GM21381 (cell line): ENCODE measurements at regions not wholly inside any gene's neighbourhood (a gene's known extent, or its start where the extent isn't known, plus 50 kb on each side); places are given as distances from the start of the nearest gene placed in this dataset.
A peak's percentile ranks its signal among the peaks of the same experiment; 100 is the strongest.
"Not testable (repeated sequence)": the region's sequence is repeated elsewhere in the genome, so short reads cannot be mapped to it uniquely, and the experiment has no call there.

Experiments
- ATAC-seq: cut with Tn5 transposase; IDR thresholded peaks from one replicate; pipeline ENCODE4 v1.9.1; 2021; ENCODE audit warnings: mild to moderate bottlenecking, moderate library complexity; ENCODE audit not compliant: unreplicated experiment

DNA sequence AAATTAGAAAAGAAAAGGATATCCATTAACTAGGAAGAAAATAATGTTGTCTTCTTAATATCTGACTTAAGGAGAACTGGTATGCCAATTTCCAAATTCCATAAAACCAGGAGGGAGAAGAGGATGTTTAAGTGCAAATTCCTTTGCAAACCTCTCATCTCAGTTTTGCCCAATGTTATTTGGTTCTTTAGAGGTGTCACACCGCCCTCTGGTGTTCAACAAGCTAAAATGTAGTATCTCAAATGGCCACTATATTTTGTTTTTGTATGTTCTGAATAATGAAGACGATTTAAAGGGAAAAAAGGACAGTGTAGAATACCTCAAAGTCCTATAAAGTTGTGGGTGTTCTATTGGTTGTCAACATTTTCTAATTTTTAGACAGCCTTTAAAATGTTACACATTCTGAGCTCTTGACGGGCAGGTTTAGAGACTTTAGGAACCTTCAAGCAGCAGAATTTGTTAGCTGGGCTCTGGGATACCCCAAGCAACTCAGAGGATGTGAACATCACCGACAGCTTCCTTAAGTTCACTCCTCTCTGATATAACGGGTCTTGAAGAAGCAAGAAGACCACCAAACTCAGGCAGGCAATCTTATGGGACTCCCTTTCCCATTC lies 458.3 kb downstream of the MFSD1 start:
- ATAC-seq, result peak; percentile 58

DNA sequence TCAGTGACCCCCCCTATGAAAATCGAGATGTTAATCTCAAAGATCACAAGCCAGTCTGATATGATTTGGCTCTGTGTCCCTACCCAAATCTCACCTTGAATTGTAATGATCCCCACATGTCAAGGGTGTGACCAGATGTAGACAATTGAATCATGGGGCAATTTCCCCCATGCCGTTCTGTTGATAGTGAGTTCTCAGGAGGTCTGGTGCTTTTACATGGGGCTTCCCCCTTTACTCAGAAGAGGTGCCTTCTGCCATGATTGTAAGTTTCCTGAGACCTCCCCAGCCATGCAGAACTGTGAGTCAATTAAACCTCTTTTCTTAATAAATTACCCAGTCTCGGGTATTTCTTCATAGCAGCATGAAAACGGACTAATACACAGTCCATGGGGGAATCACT lies 459.5 kb downstream of the MFSD1 start:
- not testable (repeated sequence) for ATAC-seq

DNA sequence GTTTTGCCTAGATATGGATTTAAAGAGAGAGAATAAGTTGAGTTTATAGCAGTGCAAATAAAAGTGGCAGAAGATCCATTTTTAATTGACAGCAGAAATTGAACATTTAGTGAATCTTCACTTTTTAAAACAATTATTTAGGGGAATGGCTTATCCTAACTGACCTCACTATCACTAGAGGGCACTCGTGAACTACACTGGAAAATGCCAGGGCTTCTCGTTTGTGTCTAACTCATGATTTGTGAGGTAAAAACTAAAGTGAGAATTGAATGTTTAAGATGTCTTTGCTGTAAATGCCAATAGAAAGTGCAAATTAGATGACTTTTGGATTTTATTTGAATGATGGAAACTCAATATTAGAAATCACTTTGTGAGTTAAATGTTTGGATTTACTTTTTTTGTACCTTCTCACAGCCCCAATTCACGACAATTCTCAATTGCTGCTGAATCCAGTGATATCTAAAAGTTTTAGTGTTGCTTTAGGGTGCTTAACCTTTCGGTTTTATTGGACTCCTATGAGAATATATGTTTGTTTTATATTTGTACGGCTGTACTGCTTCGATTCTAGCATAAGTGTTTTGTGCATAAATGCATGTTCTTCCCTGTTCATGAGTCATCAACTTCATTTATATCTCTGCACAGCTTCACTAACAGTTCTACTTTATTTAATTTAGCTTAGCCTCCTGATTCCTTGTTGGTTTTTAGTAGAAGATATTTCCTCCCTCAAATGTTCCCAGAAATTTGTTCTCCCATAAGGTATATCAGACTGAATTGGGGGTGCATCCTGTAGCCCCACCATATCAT lies 462.1 kb downstream of the MFSD1 start:
- no peak for ATAC-seq

DNA sequence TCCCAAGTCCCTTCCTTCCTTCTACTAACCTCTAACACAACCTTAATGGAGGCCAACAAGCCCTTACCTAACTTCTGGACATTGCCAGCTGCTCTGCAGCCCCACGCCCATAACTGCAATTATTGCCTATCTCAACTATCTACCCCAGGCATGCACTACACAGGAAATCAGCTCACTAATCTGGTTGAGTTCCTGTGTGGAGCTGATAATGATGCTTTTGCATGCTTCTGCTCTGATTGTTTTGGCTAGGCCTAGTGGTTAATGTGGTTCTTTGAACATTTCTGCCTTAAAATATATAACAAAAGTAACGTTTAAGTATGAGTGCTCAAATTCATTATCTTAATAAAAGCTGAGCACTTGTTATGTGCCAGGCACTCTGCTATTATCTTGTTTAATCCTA lies 463.9 kb downstream of the MFSD1 start:
- no peak for ATAC-seq

DNA sequence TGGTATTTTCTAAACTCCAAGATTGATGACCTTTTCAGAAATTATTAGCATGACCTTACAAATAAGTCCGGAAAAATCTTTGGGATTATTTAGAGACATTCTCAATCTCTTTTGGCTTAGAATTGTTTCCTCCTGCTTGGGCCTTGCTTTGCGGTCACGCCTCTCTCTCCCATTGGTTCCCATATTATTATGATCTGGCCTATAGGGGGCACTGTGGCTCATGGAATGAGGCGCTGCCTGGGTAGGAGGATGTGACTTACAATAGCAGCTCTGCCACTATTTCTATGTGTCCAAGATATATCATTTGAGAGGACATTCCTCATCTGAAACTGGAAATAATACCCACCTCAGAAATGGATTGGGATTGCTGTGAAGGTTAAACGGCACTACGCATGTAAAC lies 464.9 kb downstream of the MFSD1 start:
- no peak for ATAC-seq

DNA sequence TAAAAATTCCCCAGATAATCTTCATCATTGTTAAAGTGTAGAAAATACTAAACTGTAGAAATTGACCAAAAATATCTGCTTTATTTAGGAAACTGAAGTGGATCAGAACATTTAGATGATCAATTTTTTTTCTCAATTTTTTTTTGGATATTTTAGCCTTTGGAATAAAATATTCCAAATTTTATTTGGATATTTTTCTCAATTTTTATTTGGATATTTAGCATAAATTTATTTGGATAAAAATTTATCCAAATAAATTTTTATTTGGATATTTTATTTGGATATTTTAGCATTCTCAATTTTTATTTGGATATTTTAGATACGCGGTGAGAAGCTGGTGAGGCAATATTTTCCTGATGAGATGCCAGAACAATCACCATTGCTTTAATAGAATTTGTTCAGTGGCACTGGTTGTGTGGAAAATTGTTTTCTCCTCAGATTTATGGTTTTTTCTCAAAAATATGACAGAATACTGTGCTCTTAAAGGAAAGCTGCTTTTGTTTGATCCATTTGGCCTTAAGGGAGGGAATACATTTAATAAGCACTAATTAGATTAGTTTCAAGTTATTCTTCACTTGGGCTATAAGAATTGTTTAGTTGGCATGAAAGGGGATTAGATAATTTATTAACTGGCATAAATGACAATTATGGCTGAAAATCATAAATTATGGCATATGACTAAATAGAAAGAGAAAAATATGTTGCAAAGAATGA lies 470.1 kb downstream of the MFSD1 start:
- no peak for ATAC-seq

DNA sequence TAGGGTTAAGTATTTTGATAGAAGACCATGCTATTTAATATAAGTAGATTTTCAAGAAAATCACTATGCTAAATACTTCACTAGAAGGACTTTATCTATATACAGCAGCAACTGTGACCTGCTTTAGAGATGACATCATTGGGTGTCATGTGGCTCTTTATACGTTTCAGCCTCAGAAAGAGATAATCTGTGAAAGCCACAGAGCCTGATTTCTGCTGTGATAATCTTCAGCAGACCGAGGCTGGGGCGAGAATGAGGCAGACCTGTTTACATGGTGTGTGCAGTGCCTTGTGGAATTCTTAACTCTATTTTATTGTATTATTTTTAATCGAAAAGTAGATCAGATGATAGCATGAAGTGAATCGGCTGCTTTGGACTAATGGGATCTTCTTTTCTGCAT lies 471.2 kb downstream of the MFSD1 start:
- ATAC-seq, result no peak

DNA sequence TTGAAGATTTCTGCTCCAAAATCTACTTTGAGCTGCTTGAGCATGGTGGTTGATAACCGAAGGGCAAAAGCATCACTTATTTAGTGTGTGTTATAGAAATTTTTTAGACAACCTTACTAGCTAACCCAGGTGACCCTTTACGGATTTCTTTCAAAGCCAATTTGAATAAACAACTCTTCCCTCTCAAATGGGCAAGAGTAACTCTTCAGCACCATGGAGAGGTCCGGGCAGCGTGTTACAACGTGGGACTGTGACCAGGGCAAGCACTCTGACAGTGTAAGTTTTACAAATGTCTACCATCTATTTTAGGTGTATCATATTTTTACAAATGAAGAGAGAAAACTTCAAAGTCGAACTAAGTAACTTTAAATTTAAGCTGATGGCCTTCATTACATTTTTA lies 471.8 kb downstream of the MFSD1 start:
- no peak for ATAC-seq

DNA sequence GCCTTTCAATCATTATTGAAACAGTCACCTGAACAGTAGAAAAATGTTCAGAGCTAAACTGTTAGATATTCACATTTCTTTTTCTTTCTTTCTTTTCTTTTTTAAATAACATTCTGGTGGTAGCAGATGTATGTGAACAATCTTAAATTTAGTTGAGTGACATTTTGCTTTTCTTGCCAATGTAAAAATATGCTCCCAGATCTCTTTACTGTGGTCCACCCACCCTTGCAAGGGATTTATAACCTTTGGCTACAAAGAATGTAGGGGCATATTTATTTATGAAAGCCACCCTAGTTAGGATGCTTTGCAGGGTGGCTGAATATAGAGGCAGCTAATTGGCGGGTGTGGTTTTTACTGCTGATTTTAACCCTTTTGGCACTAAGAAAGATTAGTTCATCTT lies 473.9 kb downstream of the MFSD1 start:
- ATAC-seq, result no peak

DNA sequence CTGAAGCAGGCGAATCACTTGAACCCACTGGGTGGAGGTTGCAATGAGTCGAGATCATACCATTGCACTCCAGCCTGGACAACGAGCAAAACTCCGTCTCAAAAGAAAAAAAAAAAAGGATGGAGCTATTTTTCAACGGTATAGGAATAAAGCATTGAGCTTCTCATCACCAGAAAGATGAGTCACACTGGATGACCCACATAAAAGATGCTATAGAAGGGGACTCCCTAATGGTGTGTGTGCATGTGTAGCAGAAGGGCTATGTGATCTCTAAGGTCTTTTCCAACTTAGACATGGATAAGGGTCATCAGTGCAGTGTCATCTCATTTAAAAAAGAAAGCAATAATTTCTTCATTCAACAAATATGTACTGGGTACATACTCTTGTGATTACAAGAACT lies 476.0 kb downstream of the MFSD1 start:
- no peak for ATAC-seq

DNA sequence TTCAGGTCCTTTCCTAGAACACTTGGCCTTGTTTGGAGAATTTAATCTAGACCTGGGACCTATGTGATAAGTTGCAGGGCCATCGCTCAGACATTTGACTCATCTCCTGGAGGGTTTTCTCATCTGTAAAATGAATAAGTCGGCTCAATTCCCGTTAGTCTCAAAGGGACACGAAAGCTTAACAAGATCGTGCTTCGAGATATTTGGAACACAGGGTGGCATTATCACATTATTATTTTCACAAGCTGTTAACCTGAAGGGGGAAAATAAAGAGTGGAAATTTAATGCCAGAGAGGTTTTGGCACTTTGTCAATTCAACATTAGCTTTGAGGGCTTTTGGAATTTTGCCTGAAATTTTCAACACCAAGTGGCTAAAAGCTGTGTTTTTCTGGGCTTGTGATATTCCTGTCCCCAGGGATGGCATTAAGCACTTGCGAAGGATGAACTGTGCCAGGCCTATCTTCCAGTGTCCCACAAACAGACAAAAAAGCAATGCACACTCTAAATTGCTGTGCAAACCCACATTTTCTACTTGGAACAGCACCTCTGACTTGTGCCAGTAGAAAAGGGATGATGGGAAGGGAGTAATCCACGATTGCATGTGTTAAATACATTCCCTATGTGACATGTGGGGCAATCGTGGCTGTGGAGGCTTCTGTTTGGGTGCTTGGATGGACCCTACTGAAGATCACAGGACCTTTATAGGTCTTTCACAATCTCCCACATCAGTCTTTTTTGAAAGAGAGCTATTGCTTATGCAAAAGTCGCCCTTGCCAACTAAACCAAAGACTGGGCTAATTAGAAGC lies 478.7 kb downstream of the MFSD1 start:
- no peak for ATAC-seq

DNA sequence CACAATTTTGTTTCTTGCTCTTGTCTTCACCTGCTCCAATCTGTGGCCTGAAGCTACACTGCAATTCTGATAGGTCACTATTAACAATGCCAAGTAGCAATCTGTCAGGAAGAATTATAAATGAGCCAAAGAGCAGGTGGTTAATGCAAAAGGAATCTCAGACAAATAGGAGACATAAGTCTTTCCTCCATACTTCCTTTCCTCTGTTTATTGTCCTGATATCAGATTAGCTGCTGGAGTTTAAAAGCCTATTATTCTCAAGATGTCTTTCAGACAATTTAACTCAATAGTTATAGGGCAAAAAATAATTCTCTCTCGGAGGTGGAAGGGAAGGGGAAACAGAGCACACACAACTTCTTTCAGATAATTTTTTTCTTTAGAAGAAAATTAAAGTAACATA lies 491.6 kb downstream of the MFSD1 start:
- no peak for ATAC-seq

DNA sequence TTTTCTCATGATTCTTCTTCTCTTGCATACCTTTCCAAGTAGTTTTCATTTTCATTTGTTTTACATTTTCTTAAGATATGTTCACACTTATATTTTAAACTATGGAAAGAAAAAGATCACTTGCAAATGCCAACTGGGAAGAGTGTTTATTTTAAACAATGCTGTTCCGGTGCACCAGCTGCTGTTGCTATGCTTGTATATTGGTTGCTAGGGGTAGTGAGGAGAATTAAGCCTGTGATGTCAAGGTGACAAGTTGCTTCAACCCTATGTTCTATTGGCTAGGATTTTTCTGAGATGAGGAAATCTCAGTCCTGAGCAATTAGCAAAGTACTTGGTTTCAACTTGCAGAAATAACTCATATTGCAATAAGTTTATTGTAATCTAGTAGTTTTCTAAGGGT lies 500.1 kb downstream of the MFSD1 start:
- ATAC-seq, result no peak

DNA sequence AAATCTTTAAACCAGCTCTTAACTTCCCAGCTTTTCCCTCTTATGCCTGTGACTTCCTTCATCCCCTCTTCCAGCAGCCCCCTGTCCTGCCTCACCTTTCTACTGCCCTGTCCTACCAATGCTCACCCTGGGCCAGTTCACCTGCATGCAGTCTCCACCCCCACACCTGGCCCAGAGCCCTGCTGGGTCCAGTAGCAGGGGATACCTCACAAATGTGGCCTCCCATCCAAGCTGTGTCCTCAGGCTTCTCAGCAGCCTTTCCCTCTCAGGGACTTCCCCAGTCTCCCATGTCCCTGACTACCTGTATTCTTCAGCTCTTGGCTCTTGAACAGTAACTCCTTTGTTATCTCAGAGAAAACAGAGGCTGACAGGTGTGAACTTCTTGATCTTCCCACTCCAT lies 503.2 kb downstream of the MFSD1 start:
- no peak for ATAC-seq

DNA sequence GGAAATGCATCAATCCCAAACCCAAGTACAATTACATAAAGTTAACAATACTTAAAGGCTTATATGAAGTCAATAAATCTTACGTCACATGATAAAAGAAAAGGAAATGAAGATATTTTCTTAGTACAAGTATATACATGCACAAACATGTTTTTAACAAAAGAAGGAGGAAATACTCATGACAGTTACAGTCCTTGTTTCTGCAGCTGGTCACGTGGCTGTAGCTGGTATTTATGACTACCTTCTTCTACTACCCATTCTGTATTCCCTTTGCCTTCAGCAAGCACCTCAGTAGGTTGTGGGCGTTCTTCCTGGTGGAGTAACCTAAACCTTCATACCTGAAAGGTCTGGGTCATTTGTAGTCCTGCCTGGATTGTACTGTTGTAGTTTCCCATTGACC lies 514.9 kb downstream of the MFSD1 start:
- ATAC-seq, result not testable (repeated sequence)

DNA sequence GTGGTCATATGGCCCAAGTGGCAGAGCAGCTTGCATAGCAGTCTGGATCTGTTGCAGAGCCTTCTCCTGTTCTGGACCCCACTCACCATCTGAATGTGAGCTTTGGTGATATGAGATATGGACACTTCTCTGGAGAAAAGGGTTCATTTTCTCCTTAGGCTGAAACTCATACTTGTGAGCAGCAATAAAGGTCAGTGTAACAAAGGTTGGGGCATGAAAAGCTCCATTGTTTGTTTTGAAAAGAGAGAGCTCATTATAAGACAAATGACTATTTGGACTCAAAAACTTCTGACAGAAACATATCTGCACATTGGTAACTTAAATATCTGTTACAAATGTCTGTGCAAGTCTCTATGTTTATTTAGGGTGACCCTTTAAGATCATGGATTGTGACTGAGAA lies 517.3 kb downstream of the MFSD1 start:
- ATAC-seq, result no peak

DNA sequence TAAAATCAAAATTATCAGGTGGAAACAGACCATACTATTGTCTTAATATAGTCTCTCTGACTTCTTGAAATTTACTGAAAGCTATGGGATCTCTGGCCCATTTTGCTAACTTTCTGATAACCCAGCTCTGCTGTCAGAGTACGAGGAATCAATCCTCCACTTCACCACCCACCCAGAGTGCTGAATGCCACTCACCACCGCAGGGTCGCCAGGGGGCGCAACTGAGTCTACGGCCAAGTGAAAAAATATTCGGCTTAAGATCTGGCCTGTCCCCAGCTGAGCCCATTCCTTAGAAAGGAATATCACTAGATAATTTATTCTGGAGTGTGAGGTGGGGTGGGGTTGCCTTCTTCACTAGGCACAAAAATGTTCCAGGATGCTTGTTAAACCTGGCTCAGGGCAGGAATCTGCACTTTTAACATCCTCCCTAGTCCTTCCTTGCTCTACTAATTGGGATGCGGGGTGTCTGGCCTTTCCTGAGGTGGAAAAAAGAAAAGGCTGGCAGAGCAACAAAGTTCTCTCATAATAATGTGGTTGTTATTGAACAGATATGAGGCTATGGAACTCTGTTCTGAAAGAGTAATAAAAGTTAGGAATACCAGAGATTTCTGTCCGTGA lies 520.6 kb downstream of the MFSD1 start:
- ATAC-seq, result no peak

DNA sequence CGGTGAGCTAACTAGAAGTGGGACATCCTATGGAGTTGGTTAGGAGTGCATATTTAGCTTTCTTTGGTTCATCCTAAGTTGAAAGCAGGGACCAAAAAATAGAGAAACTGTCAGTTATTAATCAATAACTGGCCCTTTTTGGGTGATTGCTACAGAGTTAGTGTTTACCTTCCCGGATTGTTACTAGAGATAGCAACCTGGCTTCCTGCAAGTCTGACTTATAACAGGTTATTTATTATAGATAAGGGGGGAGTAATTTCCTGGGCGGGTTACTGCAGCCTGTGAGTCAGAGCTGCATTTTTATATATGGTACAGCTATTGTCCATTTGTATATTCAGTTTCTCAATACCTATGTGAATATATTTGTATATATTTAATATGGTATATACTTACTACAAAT lies 522.0 kb downstream of the MFSD1 start:
- no peak for ATAC-seq

DNA sequence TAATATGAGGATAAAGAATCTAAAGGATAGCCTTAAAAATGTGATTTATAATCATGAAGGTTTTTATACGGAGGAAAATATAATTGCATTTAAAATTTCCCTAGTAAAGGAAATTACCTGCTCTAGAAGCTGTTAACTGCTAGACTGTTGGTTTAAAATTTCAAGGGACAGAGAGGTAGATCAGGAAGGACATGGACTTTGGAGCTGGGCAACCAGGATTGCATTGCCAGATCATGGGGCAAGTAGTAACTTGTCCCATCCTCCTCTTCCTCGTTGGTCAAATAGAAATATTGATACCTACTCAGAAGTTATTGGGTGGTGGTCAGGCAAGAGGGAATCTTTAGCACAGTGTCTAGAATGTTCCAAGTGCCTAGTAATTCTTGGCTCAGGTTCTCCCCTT lies 525.1 kb downstream of the MFSD1 start:
- ATAC-seq, result no peak

DNA sequence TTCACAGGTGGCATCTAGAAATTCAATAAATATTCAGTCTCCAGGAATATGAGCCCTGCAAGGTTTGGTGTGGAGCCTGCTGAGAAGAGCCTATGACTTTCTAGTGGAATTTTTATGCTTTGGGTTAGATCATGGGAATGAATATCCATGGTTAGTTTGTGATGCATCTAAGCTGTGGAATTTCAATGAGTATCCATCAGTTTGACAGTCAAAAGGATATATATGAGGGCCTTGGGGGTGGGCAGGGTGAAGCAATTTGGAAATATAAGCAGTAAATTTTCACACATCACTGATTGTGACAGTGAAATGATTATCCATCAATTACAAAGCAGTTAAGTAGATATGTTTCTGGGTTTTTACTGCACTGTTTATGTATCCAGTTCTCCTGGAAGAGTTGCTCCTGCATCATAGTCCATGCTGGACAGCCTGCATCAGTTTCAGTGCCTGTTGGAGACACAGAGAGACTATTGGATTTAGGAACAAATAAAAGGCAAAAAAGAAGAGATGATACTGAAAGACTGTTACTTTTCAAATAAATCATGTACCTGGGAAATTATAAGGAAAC lies 530.8 kb downstream of the MFSD1 start:
- no peak for ATAC-seq

DNA sequence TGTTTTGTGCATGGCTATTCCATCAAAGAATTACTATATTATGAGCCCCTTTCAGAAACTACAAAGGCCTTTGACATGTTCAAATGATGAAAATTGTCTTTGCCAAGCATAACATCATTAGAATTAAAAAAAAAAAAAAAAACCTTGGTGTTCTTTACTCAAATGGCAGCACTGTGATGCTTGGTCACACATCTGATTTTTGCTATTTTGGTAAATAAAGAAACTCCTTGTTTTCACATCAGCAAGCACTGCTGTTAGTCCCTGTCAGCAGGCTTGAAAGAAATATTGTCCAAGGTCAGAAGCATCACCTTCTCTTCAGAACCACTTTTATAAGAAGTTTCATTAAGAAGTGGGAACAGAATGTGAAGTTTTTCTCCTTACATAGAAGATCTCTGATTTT lies 537.3 kb downstream of the MFSD1 start:
- no peak for ATAC-seq
